ENCODE measurements at regions not wholly inside any gene's neighbourhood (a gene's known extent, or its start where the extent isn't known, plus 50 kb on each side); places are given as distances from the start of the nearest gene placed in this dataset.

GRCh38 chr4:144499777-144500176, 146.2 kb upstream of the HHIP start:
- no peaks in the 10 kb centered on the region for H3K36me3 ChIP-seq (ENCODE audit: insufficient read depth)
- H3K4me1 ChIP-seq (ENCODE audit: insufficient read depth) = no peaks in the 10 kb centered on the region
- H3K27ac ChIP-seq (ENCODE audit: low read depth) = no peak overlapping the region
- DNase-seq (ENCODE audit: extremely low spot score) = no peak
- no peak overlapping the region for H3K4me3 ChIP-seq (ENCODE audit: low read depth, low read length)

DNA sequence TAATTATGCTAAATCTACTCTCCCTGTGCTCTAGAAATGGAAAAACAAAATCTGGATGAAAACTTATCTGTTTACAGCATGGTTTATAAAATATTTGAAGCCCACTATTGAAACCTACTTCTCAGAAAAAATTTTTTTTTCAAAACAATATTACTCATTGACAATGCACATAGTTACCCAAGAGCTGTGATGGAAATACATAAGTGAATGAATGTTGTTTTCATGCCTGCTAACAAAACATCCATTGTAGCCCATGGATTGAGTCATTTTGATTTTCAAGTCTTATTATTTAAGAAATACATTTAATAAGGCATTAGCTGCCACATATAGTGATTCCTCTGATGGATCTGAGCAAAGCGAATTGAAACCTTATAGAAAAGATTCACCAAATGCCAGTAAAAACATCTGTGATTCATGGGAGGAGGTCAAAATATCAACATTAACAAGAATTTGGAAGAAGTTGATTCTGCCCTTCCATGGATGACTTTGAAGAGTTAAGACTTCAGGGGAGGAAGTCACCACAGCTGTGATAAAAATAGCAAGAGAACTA, 144.7 kb upstream of the HHIP start:
- DNase-seq (ENCODE audit: extremely low spot score) = no peak
- H3K4me3 ChIP-seq (ENCODE audit: low read depth, low read length) = no peak overlapping the region
- no peak overlapping the region for H3K27ac ChIP-seq (ENCODE audit: low read depth)
- no peaks in the 10 kb centered on the region for H3K4me1 ChIP-seq (ENCODE audit: insufficient read depth)
- no peaks in the 10 kb centered on the region for H3K36me3 ChIP-seq (ENCODE audit: insufficient read depth)
- 91% methylated on average over 1 of the region's 1 CpG for WGBS

GRCh38 chr4:144504883-144505282, 141.1 kb upstream of the HHIP start:
- Histone ChIP-seq H3K4me3 (ENCODE audit: low read depth, low read length) (no peak overlapping the region), H3K4me1 (ENCODE audit: insufficient read depth) (no peaks in the 10 kb centered on the region), H3K27ac (ENCODE audit: low read depth) (no peak overlapping the region), H3K36me3 (ENCODE audit: insufficient read depth) (no peaks in the 10 kb centered on the region)
- WGBS = 72% methylated on average over 4 of the region's 4 CpGs
- no peak for DNase-seq (ENCODE audit: extremely low spot score)

- WGBS = 71% methylated on average over 3 of the region's 3 CpGs
- Histone ChIP-seq H3K4me3 (ENCODE audit: low read depth, low read length) (no peak overlapping the region), H3K36me3 (ENCODE audit: insufficient read depth) (no peaks in the 10 kb centered on the region), H3K27ac (ENCODE audit: low read depth) (no peak overlapping the region), H3K4me1 (ENCODE audit: insufficient read depth) (no peaks in the 10 kb centered on the region)
- DNase-seq (ENCODE audit: extremely low spot score) = no peak
Observed at GRCh38 chr4:144507311-144508101, 138.4 kb upstream of the HHIP start.

DNA sequence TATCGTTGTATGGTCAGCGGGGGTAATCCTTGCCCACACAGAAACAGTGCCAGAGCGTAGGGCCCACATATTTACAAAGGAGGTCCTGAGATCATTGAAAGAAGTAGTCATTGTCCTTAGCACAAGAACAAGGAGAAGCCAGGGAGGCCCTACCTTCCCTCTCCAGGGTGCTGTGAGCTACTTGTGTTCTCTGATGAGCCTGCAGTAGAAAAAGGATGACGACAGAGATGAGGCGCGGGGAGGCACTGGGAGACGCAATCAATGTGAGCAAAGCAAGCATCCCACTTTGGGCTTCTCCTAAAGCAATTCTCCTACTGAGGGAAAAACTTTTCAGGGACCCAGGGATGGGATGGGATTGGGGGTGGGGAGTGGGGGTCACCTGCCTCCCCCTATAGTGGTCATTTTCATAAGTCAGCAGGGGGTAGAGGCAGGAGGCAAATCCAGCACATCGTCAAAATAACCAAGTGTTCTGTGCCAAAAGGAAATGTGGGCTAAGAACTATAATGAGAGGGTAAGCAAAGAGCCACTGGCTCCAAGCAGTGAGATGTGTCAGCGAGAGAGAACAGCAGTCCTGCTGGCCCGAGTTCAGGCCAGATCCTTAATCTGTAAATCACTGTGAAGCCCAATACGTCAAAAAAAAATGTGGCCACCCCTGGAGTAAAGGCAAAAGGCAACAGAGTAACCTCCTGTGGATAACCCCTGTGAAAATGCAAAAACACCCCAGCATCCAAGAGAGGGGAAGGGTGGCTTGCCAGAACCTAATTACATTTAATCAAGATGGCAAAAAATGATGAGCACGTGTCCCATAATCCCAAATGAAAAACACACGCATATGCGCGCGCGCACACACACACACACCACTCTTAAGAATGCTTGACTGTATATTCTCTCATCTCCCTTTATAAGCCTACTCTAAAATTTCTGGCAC, 136.6 kb upstream of the HHIP start:
- Histone ChIP-seq H3K4me3 (ENCODE audit: low read depth, low read length) (no peak overlapping the region), H3K36me3 (ENCODE audit: insufficient read depth) (no peaks in the 10 kb centered on the region), H3K4me1 (ENCODE audit: insufficient read depth) (no peaks in the 10 kb centered on the region), H3K27ac (ENCODE audit: low read depth) (no peak overlapping the region)
- DNase-seq (ENCODE audit: extremely low spot score) = no peak
- WGBS = 56% methylated on average over 17 of the region's 17 CpGs

DNA sequence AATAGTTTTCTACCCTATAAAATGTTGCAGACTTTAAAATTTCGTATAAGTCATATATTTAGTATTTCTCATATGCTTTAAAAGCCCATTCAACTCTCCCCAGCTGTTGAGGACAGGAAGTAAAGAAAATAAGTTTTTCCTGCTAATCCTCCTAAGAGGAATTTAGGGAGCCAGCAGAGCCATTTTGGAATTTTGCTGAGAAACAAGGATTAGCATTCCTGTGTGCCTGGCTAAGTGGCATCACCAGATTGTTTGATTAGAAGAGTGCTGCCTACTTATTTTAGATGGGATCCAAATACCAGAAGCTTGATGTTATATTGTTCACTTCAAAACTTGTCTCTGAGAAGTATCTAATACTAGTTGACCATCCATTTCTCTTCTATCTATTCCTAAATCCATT, 131.2 kb upstream of the HHIP start:
- DNase-seq (ENCODE audit: extremely low spot score) = no peak
- 65% methylated on average over 1 of the region's 1 CpG for WGBS
- Histone ChIP-seq H3K4me3 (ENCODE audit: low read depth, low read length) (no peak overlapping the region), H3K4me1 (ENCODE audit: insufficient read depth) (no peaks in the 10 kb centered on the region), H3K36me3 (ENCODE audit: insufficient read depth) (no peaks in the 10 kb centered on the region), H3K27ac (ENCODE audit: low read depth) (no peak overlapping the region)

DNA sequence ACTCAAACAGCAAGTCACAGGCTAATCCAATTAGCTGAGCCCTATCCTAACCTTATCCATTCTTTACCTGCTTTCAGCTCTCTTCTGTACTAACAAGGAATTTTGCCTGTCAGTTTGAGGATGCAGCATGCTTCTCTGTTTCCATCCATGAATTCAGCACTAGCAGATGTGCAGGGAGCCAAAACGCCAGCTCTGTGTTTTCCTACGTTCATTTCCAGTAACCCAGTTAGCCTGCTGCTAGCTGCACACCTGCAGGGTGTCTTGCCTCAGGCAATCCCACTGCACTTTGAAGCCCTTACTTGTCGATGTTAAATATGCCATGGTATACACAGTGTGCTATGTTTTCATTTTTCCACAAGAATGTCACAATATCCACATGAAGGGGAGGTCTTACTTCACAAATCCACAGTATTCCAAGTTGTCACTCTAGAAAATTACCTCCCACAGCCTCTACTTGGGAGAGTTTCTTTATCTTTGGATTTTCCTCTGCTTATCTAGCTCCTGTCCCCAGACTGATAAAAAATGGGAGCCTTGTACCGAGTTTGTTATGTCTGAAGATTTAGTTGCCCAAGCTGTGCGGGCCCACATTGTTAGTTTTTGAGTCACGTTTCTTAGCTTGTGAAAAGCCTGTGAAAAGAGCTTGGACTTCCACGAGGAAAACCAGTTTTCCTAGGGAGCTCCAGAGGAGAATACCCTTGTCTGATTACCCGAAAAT, 127.6 kb upstream of the HHIP start:
- no peaks in the 10 kb centered on the region for H3K36me3 ChIP-seq (ENCODE audit: insufficient read depth)
- no peak for DNase-seq (ENCODE audit: extremely low spot score)
- WGBS = 40% methylated on average over 8 of the region's 8 CpGs
- no peak overlapping the region for H3K27ac ChIP-seq (ENCODE audit: low read depth)
- H3K4me1 ChIP-seq (ENCODE audit: insufficient read depth) = no peaks in the 10 kb centered on the region
- H3K4me3 ChIP-seq (ENCODE audit: low read depth, low read length) = no peak overlapping the region

- H3K4me1 ChIP-seq (ENCODE audit: insufficient read depth) = no peaks in the 10 kb centered on the region
- WGBS = 72% methylated on average over 2 of the region's 2 CpGs
- H3K27ac ChIP-seq (ENCODE audit: low read depth) = no peak overlapping the region
- H3K4me3 ChIP-seq (ENCODE audit: low read depth, low read length) = no peak overlapping the region
- no peak for DNase-seq (ENCODE audit: extremely low spot score)
- H3K36me3 ChIP-seq (ENCODE audit: insufficient read depth) = no peaks in the 10 kb centered on the region
Observed at GRCh38 chr4:144531841-144532240, 114.1 kb upstream of the HHIP start.

DNA sequence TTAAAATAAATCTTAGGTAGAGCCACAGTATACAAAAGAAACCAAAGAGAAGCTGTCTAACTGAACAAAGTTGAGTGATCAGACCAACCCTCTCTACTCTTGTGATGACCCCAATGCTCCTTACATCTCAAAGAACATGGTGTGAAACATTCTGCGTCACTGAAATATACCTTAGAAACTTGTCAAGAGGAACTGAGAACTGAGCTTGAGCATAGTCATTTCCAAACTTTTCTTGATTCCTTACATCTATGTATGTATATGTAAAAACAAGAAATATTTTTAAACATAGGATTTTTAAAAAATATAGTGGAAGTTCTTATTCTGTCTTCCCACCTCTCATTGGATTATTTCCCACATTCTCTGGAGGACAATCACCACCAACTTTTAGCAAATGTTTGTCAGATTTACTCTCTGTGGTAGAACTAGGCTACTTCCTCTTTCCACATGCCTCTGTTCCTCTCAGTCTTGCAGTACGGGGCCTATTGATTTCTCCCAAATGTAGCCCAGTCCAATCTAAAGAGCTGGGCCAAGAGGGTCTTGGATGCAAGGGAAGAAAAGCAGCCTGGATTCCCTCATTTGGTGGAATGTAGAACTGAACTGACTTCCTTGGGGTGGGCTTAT, 98.2 kb upstream of the HHIP start:
- DNase-seq (ENCODE audit: extremely low spot score) = no peak
- WGBS = 88% methylated on average over 2 of the region's 2 CpGs
- Histone ChIP-seq H3K4me3 (ENCODE audit: low read depth, low read length) (no peak overlapping the region), H3K4me1 (ENCODE audit: insufficient read depth) (no peaks in the 10 kb centered on the region), H3K36me3 (ENCODE audit: insufficient read depth) (no peaks in the 10 kb centered on the region), H3K27ac (ENCODE audit: low read depth) (no peak overlapping the region)

GRCh38 chr4:144556636-144557035, 89.3 kb upstream of the HHIP start:
- 63% methylated on average over 1 of the region's 1 CpG for WGBS
- DNase-seq (ENCODE audit: extremely low spot score) = no peak
- no peak overlapping the region for H3K27ac ChIP-seq (ENCODE audit: low read depth)
- no peaks in the 10 kb centered on the region for H3K36me3 ChIP-seq (ENCODE audit: insufficient read depth)
- no peak overlapping the region for H3K4me3 ChIP-seq (ENCODE audit: low read depth, low read length)
- H3K4me1 ChIP-seq (ENCODE audit: insufficient read depth) = no peaks in the 10 kb centered on the region

DNA sequence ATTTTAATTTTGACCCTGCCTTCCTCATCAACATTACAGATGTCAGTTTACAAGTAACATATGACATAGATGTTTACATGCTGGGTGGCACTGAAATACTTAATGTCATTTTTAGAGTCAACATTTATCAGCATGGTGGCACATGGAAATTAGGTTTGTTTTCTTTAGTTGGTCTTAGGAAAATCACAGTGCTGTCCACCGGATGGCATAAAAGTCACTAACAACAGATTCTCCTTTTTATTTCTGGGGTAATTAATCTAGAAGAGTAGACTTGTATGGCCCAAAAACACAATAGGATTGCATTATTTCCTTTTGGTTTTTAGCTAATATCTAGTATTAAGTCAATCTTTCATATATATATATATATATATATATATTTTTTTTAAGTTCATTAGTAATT, 88.6 kb upstream of the HHIP start:
- DNase-seq (ENCODE audit: extremely low spot score) = no peak
- no peak overlapping the region for H3K4me3 ChIP-seq (ENCODE audit: low read depth, low read length)

DNA sequence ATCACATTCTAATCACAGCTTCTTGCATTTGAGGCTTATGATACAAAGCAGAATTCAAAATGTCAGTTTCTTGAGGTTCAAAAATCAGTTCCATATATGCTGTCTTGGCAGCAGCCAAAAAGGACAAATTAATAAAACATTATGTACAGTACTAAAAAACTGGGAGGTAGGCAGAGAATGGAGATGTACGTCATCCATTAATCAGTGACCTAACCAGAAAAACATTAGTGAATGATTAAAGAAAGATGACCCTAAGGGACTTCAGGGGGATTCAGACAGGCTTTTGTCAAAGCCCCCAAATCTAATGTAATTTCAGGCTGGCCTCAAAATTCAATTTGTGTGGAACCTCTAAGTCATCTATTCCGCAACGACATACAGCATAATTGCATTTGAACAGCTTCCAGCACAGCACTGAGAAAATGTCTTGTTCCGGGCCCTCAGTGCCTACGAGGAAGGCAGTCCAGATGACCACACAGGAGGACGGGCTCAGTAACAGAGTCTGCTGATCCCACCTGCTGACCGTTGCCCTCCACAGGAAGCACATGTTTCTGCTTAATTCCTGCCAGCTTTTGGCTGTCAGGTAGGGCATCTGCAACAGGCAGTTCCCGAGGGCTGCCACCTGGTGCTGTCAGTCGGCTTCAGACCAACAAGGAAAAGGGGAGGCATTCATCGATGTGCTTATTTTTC, 83.8 kb upstream of the HHIP start:
- 48% methylated on average over 10 of the region's 10 CpGs for WGBS
- peak; percentile 15 for DNase-seq (ENCODE audit: extremely low spot score)
- H3K27ac ChIP-seq (ENCODE audit: low read depth) = no peak overlapping the region
- no peaks in the 10 kb centered on the region for H3K4me1 ChIP-seq (ENCODE audit: insufficient read depth)
- H3K4me3 ChIP-seq (ENCODE audit: low read depth, low read length) = no peak overlapping the region
- no peaks in the 10 kb centered on the region for H3K36me3 ChIP-seq (ENCODE audit: insufficient read depth)

More for the DNA sequence above, 88.6 kb upstream of the HHIP start:
- Histone ChIP-seq H3K36me3 (ENCODE audit: insufficient read depth) (no peaks in the 10 kb centered on the region), H3K4me1 (ENCODE audit: insufficient read depth) (no peaks in the 10 kb centered on the region), H3K27ac (ENCODE audit: low read depth) (no peak overlapping the region)
- WGBS = 75% methylated on average over 1 of the region's 1 CpG

- DNase-seq (ENCODE audit: extremely low spot score) = no peak
- Histone ChIP-seq H3K4me3 (ENCODE audit: low read depth, low read length) (no peak overlapping the region), H3K36me3 (ENCODE audit: insufficient read depth) (no peaks in the 10 kb centered on the region), H3K4me1 (ENCODE audit: insufficient read depth) (no peaks in the 10 kb centered on the region), H3K27ac (ENCODE audit: low read depth) (no peak overlapping the region)
- WGBS = 61% methylated on average over 3 of the region's 3 CpGs
Observed at GRCh38 chr4:144564358-144564757, 81.6 kb upstream of the HHIP start.

Measured in urinary bladder (tissue), 3 donors.